ENCODE measurements at regions not wholly inside any gene's neighbourhood (a gene's known extent, or its start where the extent isn't known, plus 50 kb on each side); places are given as distances from the start of the nearest gene placed in this dataset.

GRCh38 chr1:101713760-101714159 lies 283.0 kb downstream of the OLFM3 start:
- Mint-ChIP-seq H3K36me3 (ENCODE audit: low read depth) (no peaks in the 10 kb centered on the region), H3K27me3 (ENCODE audit: low read depth) (no peaks in the 10 kb centered on the region), H3K4me1 (ENCODE audit: low read depth) (no peaks in the 10 kb centered on the region), H3K9me3 (no peaks in the 10 kb centered on the region), H3K4me3 (no peak overlapping the region), H3K27ac (no peak overlapping the region)

DNA sequence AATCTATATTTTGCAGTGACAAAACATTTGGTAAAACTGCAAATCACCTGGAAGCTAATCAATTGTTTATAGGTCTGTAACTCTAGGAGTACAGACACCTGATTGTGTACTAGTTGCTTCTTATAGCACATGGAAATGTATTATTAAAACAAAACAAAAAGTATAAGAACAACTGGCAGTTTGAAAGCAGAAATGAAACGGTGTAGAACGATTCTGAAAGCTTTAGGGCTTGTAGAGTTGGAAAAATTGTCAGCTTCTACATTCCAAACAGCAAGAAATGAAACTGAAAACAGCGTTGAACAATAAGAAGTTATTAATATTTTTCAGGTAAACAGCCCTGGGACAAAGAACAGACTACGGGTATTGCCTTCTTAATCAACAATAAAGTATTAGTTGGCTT lies 273.3 kb downstream of the OLFM3 start:
- Mint-ChIP-seq H3K4me3 (no peak overlapping the region), H3K9me3 (no peaks in the 10 kb centered on the region), H3K27ac (no peak overlapping the region), H3K36me3 (ENCODE audit: low read depth) (no peaks in the 10 kb centered on the region), H3K27me3 (ENCODE audit: low read depth) (no peaks in the 10 kb centered on the region), H3K4me1 (ENCODE audit: low read depth) (no peaks in the 10 kb centered on the region)

GRCh38 chr1:101728029-101728428 lies 268.7 kb downstream of the OLFM3 start:
- H3K9me3 Mint-ChIP-seq: no peaks in the 10 kb centered on the region
- H3K4me3 Mint-ChIP-seq: no peak overlapping the region
- no peaks in the 10 kb centered on the region for H3K27me3 Mint-ChIP-seq (ENCODE audit: low read depth)

DNA sequence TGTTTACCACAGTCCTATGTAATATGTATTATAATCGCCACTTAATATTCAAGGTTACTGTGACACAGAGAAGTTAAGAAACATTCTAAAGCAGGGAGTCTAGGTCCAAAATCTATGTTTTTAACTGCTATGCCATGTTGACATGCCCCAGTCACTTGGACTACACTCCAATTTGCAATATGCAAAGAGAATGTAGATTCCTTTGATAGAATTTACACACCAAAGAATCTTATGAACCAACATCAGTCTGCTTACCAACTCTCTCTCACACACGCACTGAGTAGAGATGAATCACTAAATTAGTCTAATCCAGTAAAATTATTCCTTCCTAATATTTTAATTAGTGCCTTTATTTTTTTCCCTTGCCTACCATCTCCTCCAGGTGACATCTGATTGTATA lies 266.2 kb downstream of the OLFM3 start:
- Mint-ChIP-seq H3K27ac (no peak overlapping the region), H3K9me3 (no peaks in the 10 kb centered on the region), H3K36me3 (ENCODE audit: low read depth) (no peaks in the 10 kb centered on the region), H3K4me3 (no peak overlapping the region), H3K4me1 (ENCODE audit: low read depth) (no peaks in the 10 kb centered on the region), H3K27me3 (ENCODE audit: low read depth) (no peaks in the 10 kb centered on the region)

More at GRCh38 chr1:101728029-101728428, 268.7 kb downstream of the OLFM3 start:
- Mint-ChIP-seq H3K27ac (no peak overlapping the region), H3K36me3 (ENCODE audit: low read depth) (no peaks in the 10 kb centered on the region), H3K4me1 (ENCODE audit: low read depth) (no peaks in the 10 kb centered on the region)

GRCh38 chr1:101732261-101732660 lies 264.5 kb downstream of the OLFM3 start:
- no peaks in the 10 kb centered on the region for H3K27me3 Mint-ChIP-seq (ENCODE audit: low read depth)
- no peak overlapping the region for H3K4me3 Mint-ChIP-seq
- no peaks in the 10 kb centered on the region for H3K9me3 Mint-ChIP-seq
- H3K4me1 Mint-ChIP-seq (ENCODE audit: low read depth): no peaks in the 10 kb centered on the region
- H3K36me3 Mint-ChIP-seq (ENCODE audit: low read depth): no peaks in the 10 kb centered on the region
- H3K27ac Mint-ChIP-seq: no peak overlapping the region

DNA sequence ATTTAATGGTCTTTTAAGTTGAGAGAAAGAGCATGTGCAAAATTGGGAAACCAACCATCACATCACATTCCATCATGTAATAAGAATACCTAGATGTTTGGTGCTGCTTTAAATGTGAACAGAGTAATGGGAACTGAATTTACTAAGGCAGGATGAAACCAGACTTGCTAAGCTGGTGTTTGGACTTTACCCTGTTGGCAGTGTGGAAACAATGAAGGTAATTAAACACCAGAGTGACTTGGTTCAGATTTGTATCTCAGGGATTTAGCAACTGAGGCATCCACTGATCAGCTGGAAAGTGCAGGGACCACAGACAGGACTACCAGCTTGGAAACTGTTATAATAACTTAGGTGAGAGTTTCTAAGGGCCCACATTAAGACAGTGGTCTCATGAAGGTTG lies 263.4 kb downstream of the OLFM3 start:
- no peak overlapping the region for H3K27ac Mint-ChIP-seq
- no peaks in the 10 kb centered on the region for H3K27me3 Mint-ChIP-seq (ENCODE audit: low read depth)

GRCh38 chr1:101738475-101738874 lies 258.3 kb downstream of the OLFM3 start:
- H3K4me3 Mint-ChIP-seq: no peak overlapping the region
- H3K27ac Mint-ChIP-seq: no peak overlapping the region
- H3K27me3 Mint-ChIP-seq (ENCODE audit: low read depth): no peaks in the 10 kb centered on the region
- no peaks in the 10 kb centered on the region for H3K36me3 Mint-ChIP-seq (ENCODE audit: low read depth)
- no peaks in the 10 kb centered on the region for H3K9me3 Mint-ChIP-seq
- H3K4me1 Mint-ChIP-seq (ENCODE audit: low read depth): no peaks in the 10 kb centered on the region

More for the DNA sequence above, 263.4 kb downstream of the OLFM3 start:
- Mint-ChIP-seq H3K36me3 (ENCODE audit: low read depth) (no peaks in the 10 kb centered on the region), H3K4me3 (no peak overlapping the region), H3K4me1 (ENCODE audit: low read depth) (no peaks in the 10 kb centered on the region), H3K9me3 (no peaks in the 10 kb centered on the region)

- no peaks in the 10 kb centered on the region for H3K4me1 Mint-ChIP-seq (ENCODE audit: low read depth)
- no peaks in the 10 kb centered on the region for H3K36me3 Mint-ChIP-seq (ENCODE audit: low read depth)
- H3K4me3 Mint-ChIP-seq: no peak overlapping the region
- H3K9me3 Mint-ChIP-seq: no peaks in the 10 kb centered on the region
- no peaks in the 10 kb centered on the region for H3K27me3 Mint-ChIP-seq (ENCODE audit: low read depth)
- no peak overlapping the region for H3K27ac Mint-ChIP-seq
Measured at GRCh38 chr1:101739146-101739545, 257.6 kb downstream of the OLFM3 start.

GRCh38 chr1:101739826-101740330 lies 256.8 kb downstream of the OLFM3 start:
- no peak overlapping the region for H3K4me3 Mint-ChIP-seq
- no peaks in the 10 kb centered on the region for H3K9me3 Mint-ChIP-seq
- H3K27me3 Mint-ChIP-seq (ENCODE audit: low read depth): no peaks in the 10 kb centered on the region
- no peak overlapping the region for H3K27ac Mint-ChIP-seq
- H3K4me1 Mint-ChIP-seq (ENCODE audit: low read depth): no peaks in the 10 kb centered on the region
- H3K36me3 Mint-ChIP-seq (ENCODE audit: low read depth): no peaks in the 10 kb centered on the region

GRCh38 chr1:101741910-101742309 lies 254.8 kb downstream of the OLFM3 start:
- Mint-ChIP-seq H3K9me3 (no peaks in the 10 kb centered on the region), H3K4me1 (ENCODE audit: low read depth) (no peaks in the 10 kb centered on the region), H3K27me3 (ENCODE audit: low read depth) (no peaks in the 10 kb centered on the region), H3K27ac (no peak overlapping the region), H3K4me3 (no peak overlapping the region), H3K36me3 (ENCODE audit: low read depth) (no peaks in the 10 kb centered on the region)

DNA sequence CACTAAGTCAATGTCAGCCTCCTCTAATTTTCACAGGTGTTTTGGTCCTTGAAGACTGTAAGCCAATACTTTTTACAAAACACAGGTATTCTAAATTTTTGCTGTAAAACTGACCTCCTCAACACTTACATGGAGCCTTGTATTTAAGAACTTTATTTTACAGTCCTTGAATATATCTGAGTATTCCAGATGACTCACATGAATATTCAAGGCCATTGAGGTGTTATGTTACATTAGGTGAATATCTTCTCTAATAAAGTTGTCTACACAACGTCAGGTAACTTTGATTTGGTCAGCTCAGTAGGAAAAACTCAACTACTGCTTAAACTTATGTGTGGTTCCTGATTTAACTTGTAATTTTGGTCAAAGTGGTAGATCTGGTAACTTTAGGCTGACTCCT lies 254.2 kb downstream of the OLFM3 start:
- H3K4me3 Mint-ChIP-seq: no peak overlapping the region
- no peaks in the 10 kb centered on the region for H3K9me3 Mint-ChIP-seq
- no peaks in the 10 kb centered on the region for H3K27me3 Mint-ChIP-seq (ENCODE audit: low read depth)
- H3K4me1 Mint-ChIP-seq (ENCODE audit: low read depth): no peaks in the 10 kb centered on the region
- no peak overlapping the region for H3K27ac Mint-ChIP-seq
- H3K36me3 Mint-ChIP-seq (ENCODE audit: low read depth): no peaks in the 10 kb centered on the region

DNA sequence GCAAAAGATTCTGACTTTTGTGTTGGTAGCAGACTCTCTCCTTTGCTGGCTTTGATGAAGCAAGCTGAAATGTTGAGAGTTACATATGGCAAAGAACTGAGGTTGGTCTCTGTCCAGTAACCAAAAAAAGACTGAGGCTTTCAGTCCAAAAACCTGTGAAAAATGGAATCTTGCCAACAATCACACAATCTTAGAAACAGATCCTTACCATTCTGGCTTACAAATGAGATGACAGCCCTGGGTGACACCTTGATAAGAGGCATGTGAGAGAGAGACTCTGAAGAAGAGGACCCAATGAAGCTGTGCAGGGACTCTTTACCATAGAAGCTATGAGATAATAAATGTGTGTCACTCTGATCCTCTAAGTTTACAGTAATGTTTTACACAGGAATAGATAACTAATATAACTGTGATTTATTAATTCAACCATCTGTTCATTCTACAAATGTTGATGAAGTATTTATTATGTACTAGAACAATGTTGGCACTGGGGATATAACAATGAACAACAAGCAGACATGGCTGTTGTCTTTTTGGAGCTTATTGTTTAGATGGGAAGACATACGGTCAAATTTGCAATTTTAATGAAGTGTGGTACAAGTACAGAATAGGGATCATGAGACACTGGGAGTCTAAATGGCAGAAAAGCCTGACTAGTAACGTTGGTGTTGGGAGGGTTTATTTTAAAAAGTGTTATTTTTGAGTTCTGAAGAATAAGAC lies 251.0 kb downstream of the OLFM3 start:
- Mint-ChIP-seq H3K4me1 (ENCODE audit: low read depth) (no peaks in the 10 kb centered on the region), H3K36me3 (ENCODE audit: low read depth) (no peaks in the 10 kb centered on the region), H3K27ac (no peak overlapping the region), H3K4me3 (no peak overlapping the region), H3K9me3 (no peaks in the 10 kb centered on the region), H3K27me3 (ENCODE audit: low read depth) (no peaks in the 10 kb centered on the region)

DNA sequence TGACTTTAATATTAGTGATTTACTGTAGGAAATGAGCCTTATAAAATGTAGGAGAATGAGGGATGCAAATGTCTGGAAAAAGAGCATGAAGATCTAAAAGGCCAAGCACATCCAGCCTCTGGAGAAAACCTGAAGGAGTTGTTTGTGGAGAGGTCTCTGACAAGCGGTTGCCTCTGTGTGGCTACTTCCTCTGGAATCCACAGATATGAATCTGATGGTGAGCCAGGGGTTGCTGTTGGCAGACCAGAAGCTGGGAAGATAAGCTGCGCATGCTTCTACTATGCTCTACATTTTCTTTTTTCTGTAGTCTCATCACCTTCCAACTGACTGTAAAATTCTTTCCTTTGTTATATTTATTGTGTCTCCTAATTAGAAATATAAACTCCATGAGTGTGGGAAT lies 248.6 kb downstream of the OLFM3 start:
- Mint-ChIP-seq H3K36me3 (ENCODE audit: low read depth) (no peaks in the 10 kb centered on the region), H3K9me3 (no peaks in the 10 kb centered on the region), H3K27me3 (ENCODE audit: low read depth) (no peaks in the 10 kb centered on the region), H3K4me1 (ENCODE audit: low read depth) (no peaks in the 10 kb centered on the region), H3K27ac (no peak overlapping the region), H3K4me3 (no peak overlapping the region)
